Right lobe of liver (tissue), 4 donors: ENCODE measurements at regions not wholly inside any gene's neighbourhood (a gene's known extent, or its start where the extent isn't known, plus 50 kb on each side); places are given as distances from the start of the nearest gene placed in this dataset.

Experiments used
- CTCF ChIP-seq, 4 donors: fragments of 200-600 bp in 3 of 4; fragments of 450-650 bp in 1 of 4; IDR thresholded peaks; one replicate each; pipeline versions ENCODE4 v1.5.1 to v1.8.0; 2016 to 2022; ENCODE audit warnings: antibody characterized with exemption in 4 of 4, mild to moderate bottlenecking in 2 of 4
- POLR2A ChIP-seq: fragments of 450-650 bp; IDR thresholded peaks from one replicate; pipeline ENCODE4 v1.6.1; 2017; ENCODE audit warnings: antibody characterized with exemption, mild to moderate bottlenecking
- donor health status: DM: no; HTN: no; CAD: no.
- donor health status: DM: no; HTN: no; CAD: no.
- donor health status: DM: no; HTN: yes; CAD: no.

- TF ChIP-seq CTCF (IDR thresholded peaks at IDR 0.05) (no peak), POLR2A (no peak)
Observed at GRCh38 chr2:114294741-114295140, 147.7 kb upstream of the DPP10 start.
